HG03045 (cell line): ENCODE measurements at regions not wholly inside any gene's neighbourhood (a gene's known extent, or its start where the extent isn't known, plus 50 kb on each side); places are given as distances from the start of the nearest gene placed in this dataset.

Experiments used
- ATAC-seq: cut with Tn5 transposase; IDR thresholded peaks from one replicate; pipeline ENCODE4 v1.9.1; 2021; ENCODE audit warnings: mild to moderate bottlenecking, moderate library complexity; ENCODE audit not compliant: unreplicated experiment

DNA sequence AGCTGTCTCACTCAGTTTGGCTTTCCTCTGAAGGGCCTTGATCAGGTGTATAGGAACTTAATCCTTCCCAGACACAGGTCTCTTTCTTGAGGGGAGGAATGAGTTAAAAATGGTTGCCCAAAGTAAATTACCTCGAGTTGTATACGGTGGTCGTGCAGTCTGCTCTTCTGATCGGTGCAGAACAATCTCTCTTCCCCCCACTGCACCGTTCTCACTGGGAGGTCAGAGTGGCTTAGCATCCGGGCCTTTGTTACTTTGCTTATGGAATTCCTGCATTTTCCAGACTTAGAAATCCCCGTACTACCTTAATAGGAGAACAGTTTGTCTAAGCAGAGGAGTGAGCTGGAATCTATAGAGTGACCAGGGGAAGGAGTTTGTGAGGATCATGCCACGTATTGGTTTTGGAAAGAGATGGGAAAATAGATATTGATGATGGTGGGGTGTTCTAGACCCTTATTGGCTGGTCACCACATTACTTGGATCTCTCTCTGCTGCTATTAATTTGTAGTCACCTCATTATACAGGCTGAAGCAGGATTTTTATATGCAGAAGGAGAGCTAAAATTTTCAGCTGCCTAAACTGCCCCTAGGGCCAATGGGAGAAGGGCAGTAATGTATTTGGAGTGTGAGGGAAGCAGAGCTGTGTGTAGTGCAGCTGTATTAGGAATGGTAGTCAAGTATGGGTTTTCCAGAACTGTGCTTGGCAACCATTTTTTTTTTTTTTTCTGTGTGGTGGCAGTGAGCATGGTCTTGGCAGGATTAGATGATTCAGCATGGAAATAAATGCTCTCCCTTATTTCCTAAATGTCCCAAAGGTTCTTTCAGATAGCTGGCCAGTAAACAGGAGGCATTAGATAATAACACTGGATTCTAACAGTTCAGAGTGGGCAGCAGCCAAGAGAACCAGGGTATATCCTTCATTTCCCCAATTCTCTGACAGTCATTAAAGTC is 81.5 kb downstream of the NDUFS5 start:
- ATAC-seq: no peak

DNA sequence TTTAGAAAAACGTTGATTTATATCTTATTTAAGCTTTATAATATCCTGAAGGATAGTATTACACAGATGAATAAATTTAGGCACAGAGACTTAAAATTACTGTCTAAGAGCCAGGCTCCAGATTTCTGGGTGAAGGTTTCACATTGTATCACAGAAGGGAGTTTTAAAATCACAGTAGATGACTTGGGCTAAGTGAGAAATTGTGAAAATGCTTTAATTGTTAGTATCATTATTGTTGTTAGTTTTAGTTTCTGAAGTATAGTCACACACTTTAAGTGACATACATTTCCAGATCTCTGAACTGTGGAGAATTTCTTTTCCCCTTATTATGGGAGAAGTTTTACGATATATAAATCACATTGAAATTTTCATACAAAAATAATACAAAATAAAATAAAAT is 83.5 kb downstream of the NDUFS5 start:
- no peak for ATAC-seq

DNA sequence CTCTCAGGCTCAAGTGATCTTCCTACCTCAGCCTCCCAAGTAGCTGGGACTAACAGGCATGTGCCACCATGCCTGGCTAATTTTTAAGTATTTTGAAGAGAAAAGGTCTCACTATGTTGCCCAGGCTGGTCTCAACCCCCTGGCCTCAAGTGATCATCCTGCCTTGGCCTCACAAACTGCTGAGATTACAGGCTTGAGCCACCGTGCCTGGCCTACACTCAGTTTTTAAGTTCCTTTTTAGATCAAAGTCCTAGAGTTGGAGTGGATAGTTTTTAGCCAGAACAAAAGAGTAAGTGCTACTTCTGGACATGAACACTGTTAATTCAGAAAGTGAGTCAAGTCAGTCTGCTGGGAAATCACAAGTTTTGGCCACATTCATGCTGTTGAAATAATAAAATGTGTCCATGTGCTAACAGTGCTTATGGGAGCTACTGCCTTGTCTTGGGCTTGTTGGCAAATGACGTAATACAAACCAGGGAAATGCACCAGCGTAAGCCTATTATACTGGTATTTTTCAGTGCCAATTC is 84.2 kb downstream of the NDUFS5 start:
- ATAC-seq: no peak

DNA sequence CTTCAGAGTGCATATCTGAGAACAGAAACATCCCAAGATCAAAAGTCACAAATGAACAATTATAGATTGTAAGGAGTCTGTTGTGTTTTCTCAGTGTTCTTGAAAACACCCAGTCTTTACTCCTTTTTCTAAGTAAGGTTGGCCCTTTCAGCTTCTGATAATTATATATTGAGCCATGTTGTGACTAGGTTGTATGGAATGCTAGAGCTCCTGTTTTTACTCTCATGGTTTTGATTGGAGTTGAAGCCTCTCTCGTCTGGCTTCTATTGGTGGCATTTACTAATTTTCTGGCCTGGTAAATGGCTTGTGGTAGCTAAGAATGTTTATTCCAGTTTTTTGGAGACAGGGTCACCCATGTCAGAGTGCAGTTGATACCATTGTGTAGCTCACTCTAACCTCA is 84.7 kb downstream of the NDUFS5 start:
- no peak for ATAC-seq

DNA sequence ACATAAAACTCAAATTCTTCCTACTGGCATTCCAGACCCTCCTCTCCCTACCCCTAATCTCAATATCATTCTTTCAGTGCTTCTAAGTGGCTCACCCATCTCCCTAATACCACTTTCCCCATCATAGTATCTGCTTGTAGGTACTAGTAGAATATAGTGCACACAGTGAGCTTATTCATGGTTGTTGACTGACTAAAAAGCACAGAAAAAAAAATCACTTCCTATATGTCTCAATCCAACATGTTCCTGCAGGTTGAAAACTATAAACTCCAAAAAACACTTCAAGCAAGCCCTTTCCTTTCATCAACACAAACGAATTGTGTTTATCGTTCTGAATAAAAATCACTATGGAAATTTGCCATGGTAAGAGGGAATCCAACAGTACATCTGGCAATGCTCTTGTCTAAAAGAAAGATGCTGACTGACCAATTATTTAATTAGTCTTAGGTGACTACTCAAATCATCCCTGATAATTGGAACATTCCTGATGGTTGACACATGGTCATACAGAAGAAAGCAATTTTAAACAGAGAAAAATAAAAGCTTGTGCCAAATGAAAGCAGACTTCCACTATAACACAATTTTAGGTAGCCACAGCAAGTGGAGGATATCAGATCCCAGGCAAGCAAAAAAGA is 87.1 kb downstream of the NDUFS5 start:
- no peak for ATAC-seq

DNA sequence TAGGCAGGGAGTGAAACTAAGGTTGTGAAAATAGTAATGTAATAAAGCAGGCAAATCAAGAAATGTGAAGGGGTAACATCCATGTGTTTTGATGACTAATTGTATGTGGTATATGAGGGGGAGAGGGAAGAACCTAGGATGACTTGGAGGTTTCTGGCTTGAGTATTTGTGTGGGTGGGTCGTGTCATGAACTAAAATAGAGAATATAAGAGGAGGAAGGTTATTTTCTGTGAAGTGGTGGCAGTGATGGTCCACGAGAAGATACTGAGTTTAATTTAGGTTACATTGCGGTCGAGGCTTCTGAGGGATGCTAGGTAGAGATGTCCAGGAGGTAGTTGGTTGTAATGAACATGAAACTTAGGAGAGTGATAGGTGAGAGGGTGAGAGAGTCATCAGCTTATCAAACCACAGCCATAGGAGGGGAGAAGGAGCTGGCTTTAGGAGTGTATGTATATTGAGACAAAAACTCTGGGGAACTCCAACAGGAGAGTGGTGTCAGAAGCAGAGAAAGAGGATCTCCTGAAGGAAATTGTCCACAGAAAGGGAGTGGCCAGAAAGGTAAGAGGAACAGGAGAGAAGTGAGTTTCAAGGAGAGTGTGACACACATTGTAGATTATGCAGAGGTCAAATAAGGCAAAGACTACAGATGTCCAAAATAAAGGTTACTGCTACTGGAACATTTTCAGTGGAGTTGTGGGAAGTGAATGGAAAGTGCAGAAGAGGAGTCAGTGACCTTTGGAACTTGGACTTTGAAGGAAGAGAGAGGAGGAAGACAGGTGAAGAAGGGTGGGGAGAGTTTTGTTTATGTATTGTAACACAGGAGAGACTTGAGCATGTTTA is 89.0 kb upstream of the MACF1 start:
- ATAC-seq: no peak

DNA sequence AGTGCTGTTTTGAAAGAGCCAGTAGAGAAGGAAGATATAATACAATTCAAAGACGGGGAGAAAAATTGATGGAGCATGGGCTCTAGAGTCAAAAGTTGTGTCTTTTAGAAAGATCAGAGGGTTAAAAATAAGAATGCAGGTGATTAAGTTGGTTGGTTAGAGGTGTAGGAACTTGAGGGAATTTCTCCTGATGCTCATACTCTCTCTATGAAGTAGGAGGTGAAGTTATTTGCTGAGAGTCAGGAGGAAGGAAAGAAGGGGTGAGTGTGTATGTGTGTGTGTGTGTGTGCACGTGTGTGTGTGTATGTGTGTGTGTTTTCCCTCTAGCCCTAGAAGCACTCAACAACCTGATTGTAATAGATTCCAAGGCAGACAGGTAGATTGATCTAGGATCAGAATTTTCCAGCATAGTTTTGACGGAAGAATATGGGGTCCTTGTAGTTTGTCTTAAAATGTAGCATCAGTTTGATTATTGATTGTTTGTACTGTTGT is 88.3 kb upstream of the MACF1 start:
- no peak for ATAC-seq

DNA sequence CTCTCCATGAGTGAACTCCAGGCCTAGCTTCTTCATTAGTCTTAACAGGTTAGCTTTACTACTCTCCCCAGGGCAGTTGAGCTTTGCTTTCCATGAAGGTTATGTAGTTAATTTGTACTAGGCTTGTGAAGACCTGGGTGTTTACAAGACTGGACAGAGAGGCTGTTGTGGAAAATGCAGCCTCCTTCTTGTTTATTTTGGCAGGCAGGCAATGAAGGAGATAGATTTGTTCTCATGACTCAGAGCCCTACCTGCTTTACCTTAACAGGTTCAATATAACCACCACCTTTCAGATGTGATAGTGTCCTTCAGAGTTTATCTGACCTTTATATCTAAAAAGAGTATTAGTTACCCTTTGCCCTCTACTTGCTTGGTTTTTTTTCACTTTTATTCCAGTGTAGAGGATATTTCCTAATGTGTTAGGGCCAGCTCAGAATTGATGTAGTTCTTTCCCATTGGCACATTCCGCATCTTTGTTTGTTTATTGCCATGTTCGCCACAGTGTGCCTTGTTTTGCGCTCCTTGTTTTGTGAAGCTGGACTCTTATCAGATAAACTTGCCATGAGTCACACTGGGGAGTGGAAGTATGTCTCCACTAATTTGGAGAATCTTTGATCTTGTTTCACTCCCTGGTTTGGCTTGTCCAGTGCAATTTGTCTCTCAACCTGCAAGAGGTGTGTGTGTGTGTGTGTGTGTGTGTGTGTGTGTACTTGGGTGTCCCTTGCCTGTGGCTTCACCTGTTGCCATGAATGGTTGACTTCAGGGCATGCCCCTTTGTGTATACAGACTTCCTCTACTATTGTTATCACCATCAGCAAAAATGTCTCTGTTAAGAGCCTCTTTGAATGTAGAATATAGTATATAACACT is 87.4 kb upstream of the MACF1 start:
- no peak for ATAC-seq

DNA sequence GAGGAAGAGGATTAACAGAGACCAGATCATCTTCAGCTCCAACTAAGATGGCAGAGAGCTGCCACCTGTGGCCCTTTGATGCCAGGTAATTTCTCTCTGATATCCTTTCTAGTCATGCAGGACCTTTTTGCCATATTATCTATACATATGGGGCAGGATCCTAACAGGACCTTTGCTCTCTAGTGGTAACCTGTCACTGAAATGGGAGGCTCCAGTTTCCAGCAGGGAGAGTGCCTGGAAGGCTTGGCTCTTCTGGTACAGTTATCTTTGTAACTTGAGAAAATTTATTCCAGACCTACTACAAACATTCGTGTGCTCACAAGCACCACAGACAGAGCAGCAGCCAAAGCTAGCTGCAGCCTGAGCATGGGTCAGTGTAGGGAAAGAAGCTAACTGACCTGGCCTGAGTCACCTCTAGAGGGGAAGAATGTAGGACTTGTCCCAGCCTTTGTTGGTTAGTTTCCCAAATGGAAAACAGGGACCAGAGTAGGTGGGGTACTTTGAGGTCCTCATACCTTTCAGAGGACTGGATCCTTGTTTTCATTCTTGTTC is 86.5 kb upstream of the MACF1 start:
- ATAC-seq: no peak

DNA sequence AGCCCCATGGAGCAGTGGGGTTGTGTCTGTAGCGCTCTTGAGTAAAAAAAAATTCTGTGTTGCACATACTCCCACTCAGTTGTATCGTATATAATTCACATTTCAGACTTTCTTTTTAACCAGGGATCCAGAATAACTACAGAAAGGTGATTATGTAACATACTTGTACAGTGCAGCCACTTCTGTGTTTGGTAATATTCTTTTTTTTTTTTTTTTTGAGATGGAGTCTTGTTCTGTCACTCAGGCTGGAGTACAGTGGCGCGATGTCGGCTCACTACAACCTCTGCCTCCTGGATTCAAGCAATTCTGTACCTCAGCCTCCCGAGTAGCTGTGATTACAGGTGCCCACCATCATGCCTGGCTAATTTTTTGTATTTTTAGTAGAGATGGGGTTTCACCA is 82.4 kb upstream of the MACF1 start:
- no peak for ATAC-seq

DNA sequence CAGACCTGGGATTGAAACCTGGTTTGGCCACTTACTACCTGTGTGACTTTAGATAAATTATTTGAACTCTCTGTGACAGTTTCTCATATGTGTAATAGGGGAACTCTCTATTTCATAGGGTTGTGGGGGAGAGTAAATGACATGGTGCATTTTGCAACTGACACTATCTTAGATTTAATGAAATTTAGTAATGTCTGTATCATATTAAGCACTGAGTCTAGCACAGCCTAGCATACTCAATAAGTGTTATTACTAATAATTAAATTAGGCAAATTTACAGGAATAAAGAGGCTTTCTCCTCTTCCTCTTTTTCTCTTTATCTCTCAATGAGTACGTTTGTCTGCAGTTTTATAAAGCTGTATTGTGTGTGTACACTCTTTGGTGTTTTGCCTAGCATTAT is 80.2 kb upstream of the MACF1 start:
- no peak for ATAC-seq

DNA sequence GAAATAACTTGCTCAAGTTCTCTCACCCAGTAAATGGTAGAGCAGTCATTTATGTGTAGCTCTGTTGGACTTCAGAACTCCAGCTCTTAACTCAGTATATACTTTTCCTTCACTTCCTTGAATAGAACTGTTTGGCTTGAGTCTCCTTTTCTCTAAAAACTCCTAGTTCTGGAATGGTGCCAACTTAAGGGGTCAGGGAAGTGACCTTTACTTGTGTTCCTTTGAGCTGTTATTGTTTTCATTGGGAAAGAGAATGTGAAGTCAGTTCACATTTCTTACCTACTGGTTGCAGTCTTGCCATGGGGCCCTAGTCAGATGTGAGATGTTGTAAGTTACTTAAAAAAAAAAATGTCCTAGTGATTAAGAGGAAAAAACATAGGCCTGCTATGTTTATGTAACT is 77.0 kb upstream of the MACF1 start:
- no peak for ATAC-seq

DNA sequence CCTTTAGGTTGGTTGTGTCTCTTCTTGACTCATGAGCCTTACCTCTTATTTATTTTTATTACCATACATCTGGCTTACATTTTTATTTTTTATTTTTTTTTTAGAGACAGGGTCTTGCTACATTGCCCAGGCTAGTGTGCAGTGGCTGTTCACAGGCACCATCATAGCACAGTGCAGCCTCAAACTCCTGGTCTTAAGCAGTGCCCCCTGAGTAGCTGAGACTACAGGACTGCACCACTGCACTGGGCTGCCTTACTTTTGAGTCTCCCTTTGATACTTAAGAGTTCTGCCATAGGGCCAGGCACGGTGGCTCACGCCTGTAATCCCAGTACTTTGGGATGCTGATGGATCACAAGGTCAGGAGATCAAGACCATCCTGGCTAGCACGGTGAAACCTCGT is 76.4 kb upstream of the MACF1 start:
- ATAC-seq: no peak

DNA sequence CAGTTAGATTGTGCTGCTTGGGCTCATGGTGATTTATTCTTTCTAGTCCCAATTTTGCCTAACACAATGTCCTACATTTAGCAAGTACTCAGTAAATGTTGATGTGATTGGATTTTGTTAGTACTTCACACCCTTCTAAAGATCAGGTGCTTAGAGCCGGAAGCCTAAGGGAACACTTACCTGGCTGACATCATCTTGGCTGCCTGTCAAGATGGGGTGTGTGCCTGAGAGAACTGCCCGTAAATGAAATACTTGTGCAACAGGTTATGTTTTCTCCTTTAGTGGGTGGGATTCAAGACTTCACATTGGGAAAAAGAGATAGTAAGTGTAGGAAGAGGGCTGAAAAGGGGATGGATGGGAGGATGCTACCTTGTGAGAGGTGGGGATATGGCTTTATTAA is 75.5 kb upstream of the MACF1 start:
- no peak for ATAC-seq

DNA sequence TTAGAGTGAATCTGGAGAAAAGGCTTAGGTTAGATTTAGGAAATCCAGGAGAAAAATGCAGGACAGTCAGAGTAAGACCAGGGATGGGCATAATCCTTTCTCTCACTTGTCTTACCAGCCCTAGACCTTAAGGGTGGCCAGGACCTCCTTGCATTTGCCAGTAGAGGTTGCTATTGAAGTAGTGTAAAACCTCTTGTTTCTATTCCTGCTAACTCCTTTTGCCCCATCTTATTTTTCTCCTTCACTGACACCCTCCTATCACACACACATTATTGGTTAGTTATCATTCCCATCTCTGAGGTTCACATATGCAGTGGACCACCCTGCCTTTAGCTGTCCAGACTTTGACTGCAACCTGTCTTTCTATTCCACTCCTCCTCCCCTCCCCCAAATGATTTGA is 75.0 kb upstream of the MACF1 start:
- ATAC-seq: no peak

DNA sequence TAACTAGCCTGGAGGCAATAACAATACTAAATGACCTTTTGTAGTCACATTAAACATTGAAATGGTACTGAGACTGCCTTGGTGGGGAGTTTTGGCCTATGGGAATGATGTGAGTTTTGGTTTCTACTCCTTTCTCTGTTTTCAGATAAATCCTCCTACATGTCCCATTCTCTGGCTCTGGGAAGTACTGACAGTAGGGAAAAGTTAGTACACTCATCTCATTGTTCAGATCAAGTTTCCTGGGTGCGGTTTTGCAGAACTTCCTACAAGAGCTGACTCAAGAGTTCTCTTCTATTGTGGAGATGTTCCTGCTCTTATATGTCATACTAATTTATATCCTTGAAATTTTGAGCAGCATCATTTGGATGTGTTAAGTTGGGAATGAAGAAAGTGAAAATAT is 74.2 kb upstream of the MACF1 start:
- no peak for ATAC-seq

DNA sequence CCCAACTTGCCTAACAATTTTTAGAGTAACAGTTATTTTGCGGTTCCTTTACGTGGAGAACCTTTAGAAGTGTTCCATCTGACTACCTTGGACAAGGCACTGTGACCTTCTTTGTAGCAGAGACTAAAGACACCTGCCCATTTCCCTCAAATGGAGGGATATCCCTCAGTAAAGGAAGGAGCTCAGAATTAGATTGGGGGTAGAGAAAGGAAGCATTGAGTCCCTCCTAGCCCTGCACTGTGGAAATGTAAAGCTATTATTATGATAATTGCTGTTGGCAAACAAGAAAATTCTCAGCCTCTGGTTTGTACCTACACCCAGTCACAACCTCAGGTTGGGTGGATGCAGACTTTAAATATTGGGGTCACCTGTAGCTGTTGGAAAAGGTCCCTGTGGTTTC is 72.6 kb upstream of the MACF1 start:
- no peak for ATAC-seq

DNA sequence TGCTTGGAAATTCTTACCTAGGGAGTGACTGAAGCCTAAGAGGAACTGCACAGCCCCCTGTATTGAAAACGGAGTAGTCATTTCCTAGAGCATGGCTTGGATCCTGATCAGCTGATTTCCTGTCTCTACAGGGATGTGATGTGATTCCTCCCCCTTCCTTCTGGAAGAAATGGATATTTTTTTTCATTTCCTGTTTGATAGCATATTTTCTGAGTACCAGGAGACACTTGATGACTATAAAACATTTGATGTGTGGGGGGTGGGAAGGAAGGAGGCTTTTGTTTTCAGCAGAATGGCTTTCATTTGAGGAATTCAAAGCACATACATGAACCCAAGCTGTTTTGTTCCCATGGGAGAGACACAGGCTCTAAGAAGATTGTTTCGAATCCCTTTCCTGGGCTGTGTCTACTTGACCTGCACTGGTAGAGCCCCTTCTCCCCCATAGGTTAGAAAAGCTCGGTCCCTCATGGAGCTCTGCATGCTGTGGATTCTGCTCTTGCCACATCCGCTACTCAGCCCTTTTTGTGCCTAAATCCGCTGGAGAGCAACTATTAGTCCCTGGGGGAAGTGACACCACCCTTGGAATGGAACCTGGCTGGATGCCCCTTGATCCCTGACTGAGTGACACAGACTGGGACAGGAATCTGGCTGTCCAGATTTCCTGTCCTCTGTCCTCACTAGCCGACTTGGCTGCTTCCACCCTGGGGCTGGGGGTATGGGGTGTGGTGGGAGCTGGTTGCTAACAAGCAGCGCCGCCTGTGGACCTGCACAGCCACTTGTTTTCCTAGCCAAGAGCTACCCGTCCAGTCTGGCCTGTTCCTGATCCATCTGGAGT is 71.8 kb upstream of the MACF1 start:
- no peak for ATAC-seq

DNA sequence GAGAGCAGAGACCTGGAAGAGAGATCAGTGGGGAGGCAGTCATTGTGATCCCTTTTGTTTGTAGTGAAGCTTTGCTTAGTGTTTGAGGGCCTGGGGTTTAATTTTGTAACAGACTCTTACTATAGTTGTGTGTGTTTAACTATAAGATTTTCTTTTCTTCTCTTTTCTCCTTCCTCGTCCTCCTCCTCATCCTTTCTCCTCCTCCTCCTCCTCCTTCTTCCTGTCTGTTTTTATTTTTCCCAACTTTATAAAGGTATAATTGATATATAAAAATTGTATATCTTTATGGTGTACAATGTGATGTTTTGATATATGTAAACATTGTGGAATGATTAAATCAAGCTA is 71.2 kb upstream of the MACF1 start:
- no peak for ATAC-seq
